ENCODE measurements at regions not wholly inside any gene's neighbourhood (a gene's known extent, or its start where the extent isn't known, plus 50 kb on each side); places are given as distances from the start of the nearest gene placed in this dataset.

GRCh38 chr1:95941121-95941798 lies 707.2 kb downstream of the RWDD3 start:
- TF ChIP-seq CTCF (IDR thresholded peaks at IDR 0.05) (no peak), POLR2A (IDR thresholded peaks at IDR 0.05) (no peak)
